ENCODE measurements at regions not wholly inside any gene's neighbourhood (a gene's known extent, or its start where the extent isn't known, plus 50 kb on each side); places are given as distances from the start of the nearest gene placed in this dataset.

GRCh38 chr3:161575901-161576300 lies 79.3 kb downstream of the OTOL1 start:
- no peak for TF ChIP-seq POLR2A (IDR thresholded peaks at IDR 0.05)
- TF ChIP-seq, protein P1, sequence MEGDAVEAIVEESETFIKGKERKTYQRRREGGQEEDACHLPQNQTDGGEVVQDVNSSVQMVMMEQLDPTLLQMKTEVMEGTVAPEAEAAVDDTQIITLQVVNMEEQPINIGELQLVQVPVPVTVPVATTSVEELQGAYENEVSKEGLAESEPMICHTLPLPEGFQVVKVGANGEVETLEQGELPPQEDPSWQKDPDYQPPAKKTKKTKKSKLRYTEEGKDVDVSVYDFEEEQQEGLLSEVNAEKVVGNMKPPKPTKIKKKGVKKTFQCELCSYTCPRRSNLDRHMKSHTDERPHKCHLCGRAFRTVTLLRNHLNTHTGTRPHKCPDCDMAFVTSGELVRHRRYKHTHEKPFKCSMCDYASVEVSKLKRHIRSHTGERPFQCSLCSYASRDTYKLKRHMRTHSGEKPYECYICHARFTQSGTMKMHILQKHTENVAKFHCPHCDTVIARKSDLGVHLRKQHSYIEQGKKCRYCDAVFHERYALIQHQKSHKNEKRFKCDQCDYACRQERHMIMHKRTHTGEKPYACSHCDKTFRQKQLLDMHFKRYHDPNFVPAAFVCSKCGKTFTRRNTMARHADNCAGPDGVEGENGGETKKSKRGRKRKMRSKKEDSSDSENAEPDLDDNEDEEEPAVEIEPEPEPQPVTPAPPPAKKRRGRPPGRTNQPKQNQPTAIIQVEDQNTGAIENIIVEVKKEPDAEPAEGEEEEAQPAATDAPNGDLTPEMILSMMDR (IDR thresholded peaks at IDR 0.05), result no peak
- TF ChIP-seq POLR2AphosphoS5 (IDR thresholded peaks at IDR 0.05), result no peak
